Body of pancreas (tissue), 4 donors: ENCODE measurements at regions not wholly inside any gene's neighbourhood (a gene's known extent, or its start where the extent isn't known, plus 50 kb on each side); places are given as distances from the start of the nearest gene placed in this dataset.
A peak's percentile ranks its signal among the peaks of the same experiment; 100 is the strongest.

Experiments used
- ATAC-seq: fragments of 150-250 bp; one replicate; pipeline ENCODE4 v1.9.1; 2016
- DNase-seq, 4 donors: peaks; one replicate each; pipeline ENCODE4 v3.0.0-alpha.2; 2019
- H3K27ac ChIP-seq, 4 donors: fragments of 200-600 bp; sonication (generic); 1 replicate in 3 of 4; 2 replicates in 1 of 4; pipeline versions ENCODE4 v1.5.1 to v1.6.1; 2016 to 2019; ENCODE audit warnings: mild to moderate bottlenecking in 1 of 4, mixed read lengths in 1 of 4, moderate library complexity in 1 of 4
- H3K27me3 ChIP-seq, 2 donors: fragments of 200-600 bp; sonication (generic); one replicate each; pipeline ENCODE4 v1.6.0; 2016; ENCODE audit warnings: mild to moderate bottlenecking in 1 of 2
- H3K36me3 ChIP-seq, 2 donors: fragments of 200-600 bp; sonication (generic); replicated peaks in 1 of 2; 2 replicates each; pipeline ENCODE4 v1.5.1; 2016; ENCODE audit warnings: low read depth in 2 of 2; ENCODE audit not compliant: insufficient read depth in 1 of 2
- H3K4me1 ChIP-seq: fragments of 200-600 bp; sonication (generic); one replicate; pipeline ENCODE4 v1.6.0; 2016
- H3K4me3 ChIP-seq, 2 donors: fragments of 200-600 bp; sonication (generic); 1 replicate in 1 of 2; 2 replicates in 1 of 2; pipeline ENCODE4 v1.5.1; 2016 to 2019
- H3K9me3 ChIP-seq, 3 donors: fragments of 200-600 bp; sonication (generic); 1 replicate in 2 of 3; 2 replicates in 1 of 3; pipeline ENCODE4 v1.5.1; 2016
- POLR2A ChIP-seq, 3 donors: fragments of 450-650 bp; IDR thresholded peaks; one replicate each; pipeline ENCODE4 v1.6.1; 2016; ENCODE audit warnings: antibody characterized with exemption in 3 of 3, mild to moderate bottlenecking in 2 of 3
- WGBS, 2 donors: methylation state at CpG; one replicate each; pipeline ENCODE4 v1.1.5; 2017; 5-methylcytosine and 5-hydroxymethylcytosine counted together
- intact Hi-C: fragments of 100-400 bp; cut with DNase I; formaldehyde crosslinking; loops from one replicate; pipeline ENCODE4 v1.15.1; 2023
- TF ChIP-seq, protein P1 (sequence below), 7 experiments: fragments of 450-650 bp in 4 of 7; fragments of 200-600 bp in 3 of 7; sonication (generic) in 3 of 7; IDR thresholded peaks; one replicate each; pipeline ENCODE4 v1.5.1; 2016 to 2019; ENCODE audit warnings: antibody characterized with exemption in 7 of 7

DNA sequence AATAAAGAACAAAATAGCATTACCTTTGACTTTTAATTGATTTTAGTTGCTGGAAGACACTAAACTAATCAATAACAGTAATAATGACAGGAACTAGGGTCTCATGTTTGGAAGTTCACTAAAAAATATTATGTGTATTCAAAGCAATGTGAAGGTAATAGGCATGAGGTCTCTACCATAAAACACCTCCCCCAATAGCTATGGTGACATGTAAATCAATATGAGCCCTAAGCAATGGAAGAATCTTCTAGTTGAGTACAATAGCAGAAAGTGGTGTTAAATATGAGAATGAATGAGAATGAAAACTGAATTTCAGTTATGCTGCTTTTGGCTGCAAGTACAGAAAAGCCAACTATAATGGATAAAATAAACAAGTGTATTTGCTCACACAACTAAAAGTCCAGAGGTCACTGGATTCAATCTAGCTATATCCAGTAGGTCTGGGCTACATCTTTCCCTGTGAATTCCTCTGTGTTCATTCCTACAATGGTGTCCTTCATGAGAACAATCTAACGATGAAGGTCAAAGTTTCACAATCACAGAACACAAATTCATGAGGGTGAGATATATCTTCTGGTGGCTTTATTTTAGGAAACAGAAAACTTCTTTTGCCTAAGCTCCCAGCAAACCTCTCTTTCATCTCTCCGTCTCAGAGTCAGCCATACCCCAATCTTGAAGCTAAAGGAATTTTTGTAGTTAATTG lies 728.0 kb downstream of the FSCB start:
- TF ChIP-seq, protein P1, sequence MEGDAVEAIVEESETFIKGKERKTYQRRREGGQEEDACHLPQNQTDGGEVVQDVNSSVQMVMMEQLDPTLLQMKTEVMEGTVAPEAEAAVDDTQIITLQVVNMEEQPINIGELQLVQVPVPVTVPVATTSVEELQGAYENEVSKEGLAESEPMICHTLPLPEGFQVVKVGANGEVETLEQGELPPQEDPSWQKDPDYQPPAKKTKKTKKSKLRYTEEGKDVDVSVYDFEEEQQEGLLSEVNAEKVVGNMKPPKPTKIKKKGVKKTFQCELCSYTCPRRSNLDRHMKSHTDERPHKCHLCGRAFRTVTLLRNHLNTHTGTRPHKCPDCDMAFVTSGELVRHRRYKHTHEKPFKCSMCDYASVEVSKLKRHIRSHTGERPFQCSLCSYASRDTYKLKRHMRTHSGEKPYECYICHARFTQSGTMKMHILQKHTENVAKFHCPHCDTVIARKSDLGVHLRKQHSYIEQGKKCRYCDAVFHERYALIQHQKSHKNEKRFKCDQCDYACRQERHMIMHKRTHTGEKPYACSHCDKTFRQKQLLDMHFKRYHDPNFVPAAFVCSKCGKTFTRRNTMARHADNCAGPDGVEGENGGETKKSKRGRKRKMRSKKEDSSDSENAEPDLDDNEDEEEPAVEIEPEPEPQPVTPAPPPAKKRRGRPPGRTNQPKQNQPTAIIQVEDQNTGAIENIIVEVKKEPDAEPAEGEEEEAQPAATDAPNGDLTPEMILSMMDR (IDR thresholded peaks at IDR 0.05), result no peak
- no peak for TF ChIP-seq POLR2A (IDR thresholded peaks at IDR 0.05)
- H3K27ac ChIP-seq, result peak overlapping the region in 2 of 4 donors; percentile 5 to 13
- no peak overlapping the region for H3K4me3 ChIP-seq
- no peaks in the 10 kb centered on the region for H3K36me3 ChIP-seq
- intact Hi-C loops, result no loop called here
- no peaks in the 10 kb centered on the region for H3K9me3 ChIP-seq
- 38 to 40% methylated on average over 2 of the region's 2 CpGs for WGBS, 2 donors
- ATAC-seq (no peak), DNase-seq (no peak)
- peaks cover 22% of the 10 kb centered on the region for H3K4me1 ChIP-seq
- H3K27me3 ChIP-seq, result no peaks in the 10 kb centered on the region

DNA sequence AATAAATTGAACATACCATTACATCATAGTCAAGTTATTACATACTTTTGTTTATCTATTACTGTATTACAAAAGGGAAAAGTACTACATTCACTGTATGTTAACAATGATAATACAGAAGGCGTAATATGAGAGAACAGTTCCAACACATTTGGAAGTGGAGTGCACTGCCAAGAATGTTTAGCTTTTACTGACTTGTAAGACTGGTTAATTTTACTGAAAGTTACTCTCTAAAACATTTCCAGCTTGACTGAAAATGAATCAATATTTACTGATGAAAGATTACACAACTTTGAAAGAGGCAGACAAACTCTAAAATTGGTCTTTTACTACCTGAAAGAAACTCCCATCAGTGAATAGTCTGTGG lies 728.5 kb downstream of the FSCB start:
- ATAC-seq, result peak; percentile 53
- intact Hi-C loops, result no loop called here
- Histone ChIP-seq H3K4me3 (no peak overlapping the region), H3K36me3 (no peaks in the 10 kb centered on the region), H3K4me1 (peaks cover 22% of the 10 kb centered on the region), H3K27ac (peak overlapping the region in 2 of 4 donors; percentile 5 to 13), H3K9me3 (no peaks in the 10 kb centered on the region), H3K27me3 (no peaks in the 10 kb centered on the region)
- WGBS, 2 donors, result 13 to 16% methylated on average over 1 of the region's 1 CpG
- TF ChIP-seq, protein P1 (IDR thresholded peaks at IDR 0.05), result no peak
- TF ChIP-seq POLR2A (IDR thresholded peaks at IDR 0.05), result no peak
- DNase-seq, result no peak

DNA sequence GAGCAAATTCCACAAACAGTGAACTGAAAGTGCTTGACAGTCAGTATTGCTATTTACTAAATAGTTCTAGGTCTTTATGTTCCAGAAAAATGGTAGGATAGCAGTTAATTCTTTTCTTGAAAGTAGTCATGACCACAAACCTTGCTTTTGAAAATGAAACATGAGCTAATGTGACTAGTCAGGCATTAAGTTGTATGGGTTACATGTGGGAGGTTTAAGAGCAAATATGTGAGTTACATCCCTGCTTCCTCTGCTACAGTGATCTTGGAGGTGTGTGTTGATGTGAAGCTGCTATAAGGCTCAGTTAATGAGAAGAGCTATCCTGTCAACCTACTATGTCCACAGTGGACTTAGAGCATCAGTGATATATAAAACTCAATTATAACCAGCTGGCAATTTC lies 741.6 kb downstream of the FSCB start:
- Histone ChIP-seq H3K36me3 (no peaks in the 10 kb centered on the region), H3K4me3 (no peak overlapping the region), H3K27me3 (no peaks in the 10 kb centered on the region), H3K9me3 (no peaks in the 10 kb centered on the region), H3K4me1 (no peaks in the 10 kb centered on the region), H3K27ac (no peak overlapping the region)
- no peak for TF ChIP-seq POLR2A (IDR thresholded peaks at IDR 0.05)
- TF ChIP-seq, protein P1 (IDR thresholded peaks at IDR 0.05), result no peak
- DNase-seq (no peak), ATAC-seq (no peak)
- intact Hi-C loops, result no loop called here

DNA sequence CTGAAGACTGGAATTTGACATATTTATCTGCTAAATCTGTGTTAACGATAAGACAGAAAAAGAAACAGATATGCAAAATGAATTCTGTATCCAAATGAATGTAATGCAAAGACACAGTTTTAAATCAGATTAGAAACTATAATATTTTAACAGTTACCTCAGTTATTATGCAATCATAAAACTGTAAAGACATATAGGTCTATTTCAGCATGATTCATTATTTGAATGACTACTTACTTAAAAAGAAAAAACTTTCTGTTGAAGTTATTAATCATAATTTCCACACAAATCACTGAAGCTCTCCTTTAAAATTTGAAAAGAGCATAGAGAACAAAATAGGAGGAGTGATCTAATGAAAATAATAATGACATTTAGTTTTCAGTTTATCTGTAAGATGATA lies 742.6 kb downstream of the FSCB start:
- DNase-seq, result no peak
- no peaks in the 10 kb centered on the region for H3K9me3 ChIP-seq
- no peaks in the 10 kb centered on the region for H3K4me1 ChIP-seq
- WGBS, 2 donors, result 56 to 60% methylated on average over 1 of the region's 1 CpG
- H3K27me3 ChIP-seq, result no peaks in the 10 kb centered on the region
- ATAC-seq, result no peak
- H3K4me3 ChIP-seq, result no peak overlapping the region
- intact Hi-C loops, result no loop called here
- H3K27ac ChIP-seq, result no peak overlapping the region
- no peak for TF ChIP-seq POLR2A (IDR thresholded peaks at IDR 0.05)
- TF ChIP-seq, protein P1 (IDR thresholded peaks at IDR 0.05), result no peak
- H3K36me3 ChIP-seq, result no peaks in the 10 kb centered on the region

DNA sequence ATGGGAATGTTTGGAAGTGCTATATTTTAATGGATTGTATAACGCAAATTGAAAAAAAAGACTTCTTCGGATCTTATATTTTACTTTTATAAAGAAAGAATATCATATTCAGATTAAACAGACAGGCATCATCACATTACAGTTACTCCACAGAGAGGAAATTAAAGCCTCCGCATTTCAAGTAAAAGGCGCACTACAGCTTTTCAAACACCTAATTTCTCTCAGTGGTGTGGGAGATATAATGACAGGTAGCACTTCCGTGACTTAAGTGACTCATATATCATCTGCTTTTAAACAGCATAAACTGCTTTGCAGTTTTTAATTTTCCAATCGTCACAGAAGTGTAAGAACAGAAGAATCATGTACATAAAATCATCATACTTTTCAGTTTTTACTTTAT lies 751.4 kb downstream of the FSCB start:
- no peaks in the 10 kb centered on the region for H3K27me3 ChIP-seq
- intact Hi-C loops, result no loop called here
- no peak overlapping the region for H3K27ac ChIP-seq
- TF ChIP-seq POLR2A (IDR thresholded peaks at IDR 0.05), result no peak
- H3K9me3 ChIP-seq, result no peaks in the 10 kb centered on the region
- no peak overlapping the region for H3K4me3 ChIP-seq
- no peaks in the 10 kb centered on the region for H3K36me3 ChIP-seq
- ATAC-seq (no peak), DNase-seq (no peak)
- 82 to 83% methylated on average over 6 of the region's 6 CpGs for WGBS, 2 donors
- no peaks in the 10 kb centered on the region for H3K4me1 ChIP-seq
